PC-3 (cell line): ENCODE measurements at regions not wholly inside any gene's neighbourhood (a gene's known extent, or its start where the extent isn't known, plus 50 kb on each side); places are given as distances from the start of the nearest gene placed in this dataset.
"Not testable (repeated sequence)": the region's sequence is repeated elsewhere in the genome, so short reads cannot be mapped to it uniquely, and the experiment has no call there.

ENCODE experiments used
- ATAC-seq: fragments of 200-7000 bp; cut with Tn5 transposase; 2 replicates; pipeline ENCODE4 v1.9.1; 2020; ENCODE audit warnings: mild to moderate bottlenecking, moderate library complexity
- BruUV-seq: library from RNA; stranded (reverse); fragments of 400-500 nt; replicated peaks from 2 replicates; lab custom pipeline; 2021; lab: Mats Ljungman, UMichigan
- CTCF ChIA-PET: fragments of 300-600 bp; sonication (Branson Sonifier 250); formaldehyde crosslinking; loops from one replicate; lab custom pipeline; 2022; ENCODE audit warnings: antibody characterized with exemption; lab: Charles Lee
- POLR2A ChIA-PET: fragments of 300-600 bp; sonication (Branson Sonifier 250); formaldehyde crosslinking; loops from one replicate; lab custom pipeline; 2022; ENCODE audit warnings: antibody characterized with exemption; ENCODE audit not compliant: unreplicated experiment; lab: Charles Lee
- DNase-seq: peaks from one replicate; pipeline ENCODE4 v3.0.0-alpha.2; 2015
- H2AFZ ChIP-seq: fragments of 300-600 bp; sonication (generic); 2 replicates; pipeline ENCODE4 v1.6.0; 2016; ENCODE audit warnings: antibody characterized with exemption, low read length
- H3F3A ChIP-seq: fragments of 300-600 bp; sonication (generic); one replicate; pipeline ENCODE4 v1.6.0; 2017; ENCODE audit warnings: antibody characterized with exemption, low read length, control low read depth, mild to moderate bottlenecking; ENCODE audit not compliant: unreplicated experiment
- H3K27ac ChIP-seq: fragments of 300-600 bp; sonication (generic); 2 replicates; pipeline ENCODE4 v1.5.1; 2016; ENCODE audit warnings: mild to moderate bottlenecking, low read length
- H3K27me3 ChIP-seq: fragments of 300-600 bp; sonication (generic); 2 replicates; pipeline ENCODE4 v1.6.1; 2016; ENCODE audit warnings: low read length, mixed read lengths
- H3K36me3 ChIP-seq: fragments of 300-600 bp; sonication (generic); 2 replicates; pipeline ENCODE4 v1.6.1; 2016; ENCODE audit warnings: low read depth, mixed run types, low read length, mixed read lengths
- H3K4me1 ChIP-seq: fragments of 300-600 bp; sonication (generic); 2 replicates; pipeline ENCODE4 v1.5.1; 2016; ENCODE audit warnings: low read length; ENCODE audit not compliant: insufficient read depth
- H3K4me2 ChIP-seq: fragments of 300-600 bp; sonication (generic); 2 replicates; pipeline ENCODE4 v1.6.0; 2016; ENCODE audit warnings: low read length
- H3K4me3 ChIP-seq: fragments of 300-600 bp; sonication (generic); 2 replicates; pipeline ENCODE4 v1.5.1; 2016; ENCODE audit warnings: mild to moderate bottlenecking, low read length, mixed read lengths
- H3K79me2 ChIP-seq: fragments of 300-600 bp; sonication (generic); 2 replicates; pipeline ENCODE4 v1.6.1; 2017; ENCODE audit warnings: low read length, mixed read lengths
- H3K9ac ChIP-seq: fragments of 300-600 bp; sonication (generic); 2 replicates; pipeline ENCODE4 v1.6.0; 2016; ENCODE audit warnings: mild to moderate bottlenecking, low read length
- H3K9me2 ChIP-seq: fragments of 300-600 bp; sonication (generic); replicated peaks from 2 replicates; pipeline ENCODE4 v1.6.1; 2016; ENCODE audit warnings: mixed run types, low read length, mixed read lengths
- H3K9me3 ChIP-seq: fragments of 300-600 bp; sonication (generic); 2 replicates; pipeline ENCODE4 v1.6.1; 2016; ENCODE audit warnings: low read length, mixed read lengths
- H4K20me1 ChIP-seq: fragments of 300-600 bp; sonication (generic); 2 replicates; pipeline ENCODE4 v1.6.1; 2016; ENCODE audit warnings: low read length, mixed read lengths
- EZH2 ChIP-seq: fragments of 300-600 bp; sonication (generic); IDR thresholded peaks from one replicate; pipeline ENCODE4 v1.6.1; 2017; ENCODE audit warnings: antibody characterized with exemption, mild to moderate bottlenecking, low read length; ENCODE audit not compliant: unreplicated experiment
- EZH2phosphoT487 ChIP-seq: fragments of 300-600 bp; sonication (generic); IDR thresholded peaks from 2 replicates; pipeline ENCODE4 v1.6.1; 2018; ENCODE audit warnings: mild to moderate bottlenecking, antibody characterized with exemption, low read length, borderline replicate concordance
- intact Hi-C: fragments of 100-400 bp; cut with micrococcal nuclease; formaldehyde crosslinking; loops from 2 replicates; pipeline ENCODE4 v1.9.0; 2023
- TF ChIP-seq, protein P1 (sequence below): fragments of 300-600 bp; sonication (generic); conservative IDR thresholded peaks from 2 replicates; pipeline ENCODE4 v1.5.1; 2017; ENCODE audit warnings: antibody characterized with exemption, low read depth, mild to moderate bottlenecking, low read length

GRCh38 chr9:101814064-101814463, 75.6 kb upstream of the GRIN3A start:
- no peak overlapping the region for H3K4me3 ChIP-seq
- no peaks in the 10 kb centered on the region for H3K36me3 ChIP-seq
- no peak overlapping the region for H3K27ac ChIP-seq
- ChIA-PET CTCF (no interaction called here), POLR2A (no interaction called here)
- no peaks in the 10 kb centered on the region for H3K9me2 ChIP-seq
- no peaks in the 10 kb centered on the region for H4K20me1 ChIP-seq
- no peaks in the 10 kb centered on the region for H3K79me2 ChIP-seq
- no peaks in the 10 kb centered on the region for H3K9me3 ChIP-seq
- TF ChIP-seq EZH2phosphoT487, result no peak
- no peak for TF ChIP-seq EZH2
- TF ChIP-seq, protein P1, sequence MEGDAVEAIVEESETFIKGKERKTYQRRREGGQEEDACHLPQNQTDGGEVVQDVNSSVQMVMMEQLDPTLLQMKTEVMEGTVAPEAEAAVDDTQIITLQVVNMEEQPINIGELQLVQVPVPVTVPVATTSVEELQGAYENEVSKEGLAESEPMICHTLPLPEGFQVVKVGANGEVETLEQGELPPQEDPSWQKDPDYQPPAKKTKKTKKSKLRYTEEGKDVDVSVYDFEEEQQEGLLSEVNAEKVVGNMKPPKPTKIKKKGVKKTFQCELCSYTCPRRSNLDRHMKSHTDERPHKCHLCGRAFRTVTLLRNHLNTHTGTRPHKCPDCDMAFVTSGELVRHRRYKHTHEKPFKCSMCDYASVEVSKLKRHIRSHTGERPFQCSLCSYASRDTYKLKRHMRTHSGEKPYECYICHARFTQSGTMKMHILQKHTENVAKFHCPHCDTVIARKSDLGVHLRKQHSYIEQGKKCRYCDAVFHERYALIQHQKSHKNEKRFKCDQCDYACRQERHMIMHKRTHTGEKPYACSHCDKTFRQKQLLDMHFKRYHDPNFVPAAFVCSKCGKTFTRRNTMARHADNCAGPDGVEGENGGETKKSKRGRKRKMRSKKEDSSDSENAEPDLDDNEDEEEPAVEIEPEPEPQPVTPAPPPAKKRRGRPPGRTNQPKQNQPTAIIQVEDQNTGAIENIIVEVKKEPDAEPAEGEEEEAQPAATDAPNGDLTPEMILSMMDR, result no peak
- DNase-seq (no peak), ATAC-seq (no peak)
- intact Hi-C loops, result no loop called here
- H3K9ac ChIP-seq, result no peak overlapping the region
- H3F3A ChIP-seq, result no peaks in the 10 kb centered on the region
- H3K4me2 ChIP-seq, result no peak overlapping the region
- no peak overlapping the region for H2AFZ ChIP-seq
- BruUV-seq, result no TSS peak
- no peaks in the 10 kb centered on the region for H3K4me1 ChIP-seq
- H3K27me3 ChIP-seq, result no peaks in the 10 kb centered on the region

GRCh38 chr9:101807879-101808278, 69.4 kb upstream of the GRIN3A start:
- POLR2A ChIA-PET, ATAC-seq, intact Hi-C loops, H3F3A ChIP-seq, H3K9ac ChIP-seq, H3K4me3 ChIP-seq, H4K20me1 ChIP-seq, H3K79me2 ChIP-seq, DNase-seq, H3K27ac ChIP-seq, H3K36me3 ChIP-seq, H2AFZ ChIP-seq, H3K9me2 ChIP-seq, H3K4me1 ChIP-seq, H3K27me3 ChIP-seq, BruUV-seq, CTCF ChIA-PET, H3K4me2 ChIP-seq, H3K9me3 ChIP-seq: not testable (repeated sequence)

GRCh38 chr9:101796044-101796443, 57.6 kb upstream of the GRIN3A start:
- Histone ChIP-seq H3K9ac (no peak overlapping the region), H3K27me3 (no peaks in the 10 kb centered on the region), H3K79me2 (no peaks in the 10 kb centered on the region), H3K36me3 (no peaks in the 10 kb centered on the region), H3F3A (no peaks in the 10 kb centered on the region), H3K27ac (no peak overlapping the region), H4K20me1 (no peaks in the 10 kb centered on the region), H3K4me2 (no peak overlapping the region), H3K9me3 (no peaks in the 10 kb centered on the region), H2AFZ (no peak overlapping the region), H3K9me2 (no peaks in the 10 kb centered on the region), H3K4me3 (no peak overlapping the region), H3K4me1 (no peaks in the 10 kb centered on the region)
- ATAC-seq, result no peak
- ChIA-PET CTCF (no interaction called here), POLR2A (no interaction called here)
- no peak for TF ChIP-seq EZH2
- TF ChIP-seq, protein P1, result no peak
- no peak for TF ChIP-seq EZH2phosphoT487
- intact Hi-C loops, result no loop called here
- BruUV-seq, result no TSS peak
- DNase-seq, result no peak
